IMR-90 (cell line): ENCODE measurements at regions not wholly inside any gene's neighbourhood (a gene's known extent, or its start where the extent isn't known, plus 50 kb on each side); places are given as distances from the start of the nearest gene placed in this dataset.

Experiments used
- ATAC-seq: fragments of 200-7000 bp; cut with Tn5 transposase; 2 replicates; pipeline ENCODE4 v1.9.1; 2020; ENCODE audit warnings: low read depth, mild to moderate bottlenecking, moderate library complexity
- BruUV-seq: library from RNA; stranded (reverse); fragments of 400-500 nt; replicated peaks from 2 replicates; lab custom pipeline; 2021; lab: Mats Ljungman, UMichigan
- CTCF ChIA-PET: fragments of 300-600 bp; formaldehyde crosslinking; extraction: SDS; loops from one replicate; lab custom pipeline; 2021; ENCODE audit warnings: antibody characterized with exemption; lab: Yijun Ruan, JAX
- POLR2A ChIA-PET: fragments of 300-600 bp; sonication (Branson Sonifier 250); formaldehyde crosslinking; loops from one replicate; lab custom pipeline; 2022; ENCODE audit warnings: antibody characterized with exemption; ENCODE audit not compliant: unreplicated experiment; lab: Charles Lee
- DNase-seq: peaks from one replicate; pipeline ENCODE4 v3.0.0; 2013
- H2AFZ ChIP-seq: replicated peaks from 2 replicates; pipeline ENCODE3; 2013; ENCODE audit warnings: low read length, mild to moderate bottlenecking; ENCODE audit not compliant: poor library complexity
- H2AK5ac ChIP-seq: 2 replicates; pipeline ENCODE4 v1.6.1; 2013; ENCODE audit warnings: low read depth, low read length, inconsistent platforms
- H2AK9ac ChIP-seq: replicated peaks from 2 replicates; pipeline ENCODE3; 2013; ENCODE audit warnings: mild to moderate bottlenecking, low read depth, low read length, moderate library complexity; ENCODE audit not compliant: poor library complexity
- H2BK120ac ChIP-seq: 2 replicates; pipeline ENCODE4 v1.6.1; 2013; ENCODE audit warnings: low read depth, low read length, inconsistent platforms
- H2BK15ac ChIP-seq: 3 replicates; pipeline ENCODE4 v1.6.1; 2013; ENCODE audit warnings: low read depth, low read length, inconsistent platforms
- H2BK20ac ChIP-seq: 2 replicates; pipeline ENCODE4 v1.6.1; 2013; ENCODE audit warnings: low read depth, mild to moderate bottlenecking, inconsistent platforms, low read length, moderate library complexity
- H2BK5ac ChIP-seq: 2 replicates; pipeline ENCODE4 v1.6.1; 2013; ENCODE audit warnings: mild to moderate bottlenecking, low read depth, low read length, inconsistent platforms; ENCODE audit not compliant: poor library complexity, severe bottlenecking
- H3K14ac ChIP-seq: replicated peaks from 2 replicates; pipeline ENCODE4 v1.6.1; 2013; ENCODE audit warnings: low read depth, low read length, inconsistent platforms
- H3K18ac ChIP-seq: 2 replicates; pipeline ENCODE4 v1.6.1; 2013; ENCODE audit warnings: low read depth, low read length, control low read depth
- H3K23ac ChIP-seq: 2 replicates; pipeline ENCODE4 v1.6.1; 2013; ENCODE audit warnings: low read depth, low read length, inconsistent platforms
- H3K27ac ChIP-seq: 2 replicates; pipeline ENCODE4 v1.5.1; 2013; ENCODE audit warnings: mild to moderate bottlenecking, control low read depth, low read length; ENCODE audit not compliant: insufficient read depth
- H3K27me3 ChIP-seq: 2 replicates; pipeline ENCODE4 v1.6.1; 2013; ENCODE audit warnings: low read length; ENCODE audit not compliant: control insufficient read depth, insufficient read depth
- H3K36me3 ChIP-seq: 2 replicates; pipeline ENCODE4 v1.6.1; 2013; ENCODE audit warnings: low read length, mixed read lengths; ENCODE audit not compliant: control insufficient read depth, insufficient read depth
- H3K4ac ChIP-seq: 2 replicates; pipeline ENCODE4 v1.6.1; 2013; ENCODE audit warnings: low read depth, low read length, inconsistent platforms
- H3K4me1 ChIP-seq: 2 replicates; pipeline ENCODE4 v1.6.1; 2013; ENCODE audit warnings: low read length, mixed read lengths; ENCODE audit not compliant: control insufficient read depth, insufficient read depth
- H3K4me2 ChIP-seq: 2 replicates; pipeline ENCODE4 v1.6.1; 2013; ENCODE audit warnings: low read depth, mild to moderate bottlenecking, control low read depth, low read length, moderate library complexity
- H3K4me3 ChIP-seq: 2 replicates; pipeline ENCODE4 v1.5.1; 2013; ENCODE audit warnings: low read depth, mild to moderate bottlenecking, control low read depth, low read length, moderate library complexity; ENCODE audit not compliant: insufficient read depth
- H3K56ac ChIP-seq: 2 replicates; pipeline ENCODE4 v1.6.1; 2013; ENCODE audit warnings: low read length, inconsistent platforms; ENCODE audit not compliant: insufficient read depth; ENCODE audit errors: extremely low read depth
- H3K79me1 ChIP-seq, 2 experiments: 2 replicates each; pipeline ENCODE4 v1.6.1; 2013; ENCODE audit warnings: low read length in 2 of 2, inconsistent platforms in 1 of 2, low read depth in 1 of 2
- H3K9ac ChIP-seq: 2 replicates; pipeline ENCODE4 v1.6.1; 2013; ENCODE audit warnings: low read depth, low read length, control low read depth
- H3K9me1 ChIP-seq: 2 replicates; pipeline ENCODE4 v1.6.1; 2013; ENCODE audit warnings: low read length, inconsistent platforms; ENCODE audit not compliant: insufficient read depth
- H3K9me3 ChIP-seq: 2 replicates; pipeline ENCODE4 v1.6.1; 2013; ENCODE audit warnings: low read length; ENCODE audit not compliant: control insufficient read depth, insufficient read depth
- H4K20me1 ChIP-seq: 2 replicates; pipeline ENCODE4 v1.6.1; 2013; ENCODE audit warnings: low read length, inconsistent platforms; ENCODE audit not compliant: insufficient read depth
- H4K5ac ChIP-seq: 2 replicates; pipeline ENCODE4 v1.6.1; 2013; ENCODE audit warnings: mild to moderate bottlenecking, low read depth, low read length, control low read depth
- H4K8ac ChIP-seq, 2 experiments: 2 replicates each; pipeline ENCODE4 v1.6.1; 2013; ENCODE audit warnings: low read depth in 2 of 2, low read length in 2 of 2, control low read depth in 1 of 2, inconsistent platforms in 1 of 2
- H4K91ac ChIP-seq: 2 replicates; pipeline ENCODE4 v1.6.1; 2013; ENCODE audit warnings: low read depth, low read length, inconsistent platforms; ENCODE audit not compliant: insufficient read depth
- CEBPB ChIP-seq: IDR thresholded peaks from 2 replicates; pipeline ENCODE4 v1.6.1; 2012; ENCODE audit warnings: low read depth, low read length, improper control_type of control experiment
- RAD21 ChIP-seq: IDR thresholded peaks from 2 replicates; pipeline ENCODE4 v1.6.1; 2012; ENCODE audit warnings: low read length, improper control_type of control experiment
- WGBS, 2 experiments: methylation state at CpG; one replicate each; pipeline versions ENCODE4 v1.1.5 to v1.1.7; 2013; ENCODE audit warnings: missing lambda C conversion rate in 2 of 2; ENCODE audit not compliant: insufficient read length in 1 of 2; ENCODE audit errors: extremely low coverage in 2 of 2; 5-methylcytosine and 5-hydroxymethylcytosine counted together
- dilution Hi-C: fragments of 300-500 bp; cut with HindIII; formaldehyde crosslinking; loops from one replicate; pipeline ENCODE4 v1.14.3; 2018; ENCODE audit warnings: low sequenced_read_pairs; ENCODE audit not compliant: unreplicated experiment
- in situ Hi-C: fragments of 300-500 bp; cut with MboI; formaldehyde crosslinking; loops from 3 replicates; pipeline ENCODE4 v1.14.3; 2019; ENCODE audit warnings: low sequenced_read_pairs, inconsistent platforms, mixed read lengths
- intact Hi-C: fragments of 100-400 bp; cut with micrococcal nuclease; formaldehyde crosslinking; loops from 2 replicates; pipeline ENCODE4 v1.10.0; 2022

DNA sequence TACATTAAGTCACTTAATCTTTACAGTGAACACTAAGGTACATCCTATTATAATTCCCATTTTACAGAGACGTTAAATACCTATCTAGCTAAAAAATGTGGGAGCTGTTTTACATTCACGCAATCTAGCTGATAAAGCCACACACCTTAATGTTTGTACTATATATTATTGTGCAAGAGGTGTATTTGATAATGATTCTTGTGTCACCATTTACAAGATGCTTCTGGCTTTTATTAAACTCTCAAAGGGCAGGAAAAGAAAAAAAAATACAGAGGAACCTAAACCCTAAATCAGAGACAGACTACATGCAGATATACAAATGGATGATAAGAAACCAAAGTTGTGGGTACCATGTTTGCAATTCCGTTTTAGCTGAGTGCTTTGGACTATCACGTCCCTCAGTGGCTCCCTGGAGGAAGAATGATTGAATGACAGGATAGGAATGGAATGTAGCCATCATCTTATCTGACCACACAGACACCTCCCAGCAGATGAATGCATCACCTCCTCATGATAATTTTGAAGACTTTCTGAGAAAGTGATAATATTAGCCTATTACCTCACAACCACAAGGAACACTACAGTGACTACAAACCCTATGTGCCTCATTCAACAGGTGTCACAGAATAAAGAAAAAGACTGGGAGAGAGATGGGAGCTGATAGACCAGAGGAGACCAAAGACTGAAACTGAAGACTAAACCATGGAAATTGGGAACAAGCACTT is 230.5 kb upstream of the SERP2 start:
- no peak overlapping the region for H3K4me2 ChIP-seq
- CTCF ChIA-PET, result no interaction called here
- H3K9ac ChIP-seq, result no peak overlapping the region

More for the DNA sequence above, 230.5 kb upstream of the SERP2 start:
- Histone ChIP-seq H3K4me1 (peaks cover 6% of the 10 kb centered on the region), H2BK20ac (no peak overlapping the region), H2AK9ac (no peak overlapping the region), H3K23ac (no peak overlapping the region), H3K27me3 (peaks cover 2% of the 10 kb centered on the region; the same call in 1 of the 2 replicates), H4K91ac (no peak overlapping the region), H3K79me1 (peaks cover 0 to 6% of the 10 kb centered on the region in 2 experiments; a peak in 2 of 4 replicates), H3K4ac (no peak overlapping the region), H4K5ac (no peak overlapping the region), H2BK15ac (no peak overlapping the region), H2BK5ac (no peak overlapping the region), H3K36me3 (no peaks in the 10 kb centered on the region), H4K8ac (no peak overlapping the region; a peak in 1 of 4 replicates), H3K14ac (no peak overlapping the region), H3K9me1 (0 out of 2 replicates have a peak, but pooled peaks cover 4% of the 10 kb centered on the region), H2AFZ (no peak overlapping the region), H3K27ac (no peak overlapping the region), H3K18ac (no peak overlapping the region), H3K4me3 (no peak overlapping the region), H3K9me3 (no peaks in the 10 kb centered on the region), H3K56ac (no peak overlapping the region), H2AK5ac (no peak overlapping the region), H2BK120ac (no peak overlapping the region), H4K20me1 (no peaks in the 10 kb centered on the region)
- POLR2A ChIA-PET, result no interaction called here
- in situ Hi-C loops, result no loop called here
- dilution Hi-C loops, result no loop called here
- peak; percentile 49 for DNase-seq
- ATAC-seq, result no peak
- no TSS peak for BruUV-seq
- TF ChIP-seq RAD21, result no peak
- peak; percentile 72 for TF ChIP-seq CEBPB
- intact Hi-C loops, result loop anchor here (2.0 to 5.0 kb wide), 2 partner anchors 236 to 294 kb away; no protein-coding TSS in a partner anchor
- no CpG with 5 or more reads among the region's 4 CpGs for WGBS, 2 experiments
